ENCODE measurements at regions not wholly inside any gene's neighbourhood (a gene's known extent, or its start where the extent isn't known, plus 50 kb on each side); places are given as distances from the start of the nearest gene placed in this dataset.

- TF ChIP-seq POLR2A (IDR thresholded peaks at IDR 0.05), result no peak
- no peak for TF ChIP-seq CTCF (IDR thresholded peaks at IDR 0.05)
These were observed 405.1 kb upstream of the PROK2 start for GRCh38 chr3:72190050-72190449.
